Liver (tissue), 8 donors: ENCODE measurements at regions not wholly inside any gene's neighbourhood (a gene's known extent, or its start where the extent isn't known, plus 50 kb on each side); places are given as distances from the start of the nearest gene placed in this dataset.

ENCODE experiments used
- DNase-seq: peaks from one replicate; pipeline ENCODE4 v3.0.0-alpha.2; 2017; ENCODE audit warnings: low spot score
- H3K27ac ChIP-seq, 2 donors: one replicate each; pipeline ENCODE4 v1.7.0; 2013; ENCODE audit warnings: inconsistent platforms in 2 of 2, low read length in 2 of 2, control low read depth in 1 of 2, low read depth in 1 of 2, mild to moderate bottlenecking in 1 of 2
- H3K27me3 ChIP-seq, 4 donors: one replicate each; pipeline versions ENCODE4 v1.6.1 to v1.7.0; 2013; ENCODE audit warnings: low read length in 3 of 4, inconsistent platforms in 1 of 4, mild to moderate bottlenecking in 1 of 4, moderate library complexity in 1 of 4; ENCODE audit not compliant: control insufficient read depth in 4 of 4, insufficient read depth in 4 of 4
- H3K36me3 ChIP-seq, 4 donors: one replicate each; pipeline versions ENCODE4 v1.6.1 to v1.7.0; 2013; ENCODE audit warnings: low read length in 3 of 4, mild to moderate bottlenecking in 3 of 4, low read depth in 1 of 4, moderate library complexity in 1 of 4; ENCODE audit not compliant: control insufficient read depth in 4 of 4, insufficient read depth in 3 of 4
- H3K4me1 ChIP-seq, 4 donors: one replicate each; pipeline versions ENCODE4 v1.6.1 to v1.7.0; 2013; ENCODE audit warnings: low read length in 3 of 4, mild to moderate bottlenecking in 3 of 4, moderate library complexity in 1 of 4; ENCODE audit not compliant: control insufficient read depth in 4 of 4, insufficient read depth in 4 of 4
- H3K4me3 ChIP-seq, 3 donors: one replicate each; pipeline versions ENCODE4 v1.6.1 to v1.7.0; 2013; ENCODE audit warnings: low read length in 3 of 3, control low read depth in 1 of 3, low read depth in 1 of 3, mild to moderate bottlenecking in 1 of 3
- H3K9ac ChIP-seq, 2 donors: one replicate each; pipeline ENCODE4 v1.7.0; 2013; ENCODE audit warnings: low read length in 2 of 2, mild to moderate bottlenecking in 2 of 2, moderate library complexity in 2 of 2, control low read depth in 1 of 2, low read depth in 1 of 2
- H3K9me3 ChIP-seq, 4 donors: one replicate each; pipeline versions ENCODE4 v1.6.1 to v1.7.0; 2013; ENCODE audit warnings: low read length in 3 of 4; ENCODE audit not compliant: control insufficient read depth in 4 of 4
- CTCF ChIP-seq: fragments of 150-350 bp; IDR thresholded peaks from 2 replicates; pipeline ENCODE4 v1.5.1; 2017; ENCODE audit warnings: improper control_type of control experiment, low read depth, low read length; ENCODE audit not compliant: missing input control
- EGR1 ChIP-seq, 2 donors: IDR thresholded peaks; 2 replicates each; pipeline ENCODE4 v1.6.1; 2016 to 2018; ENCODE audit warnings: antibody characterized with exemption in 2 of 2, low read depth in 2 of 2
- FOXA1 ChIP-seq: IDR thresholded peaks from 2 replicates; pipeline ENCODE4 v1.6.1; 2016; ENCODE audit warnings: antibody characterized with exemption
- FOXA2 ChIP-seq: IDR thresholded peaks from 2 replicates; pipeline ENCODE4 v1.6.1; 2016; ENCODE audit warnings: antibody characterized with exemption
- HNF4A ChIP-seq, 2 donors: conservative IDR thresholded peaks; 2 replicates each; pipeline ENCODE4 v1.6.1; 2016; ENCODE audit warnings: antibody characterized with exemption in 2 of 2, mild to moderate bottlenecking in 2 of 2
- HNF4G ChIP-seq: IDR thresholded peaks from 2 replicates; pipeline ENCODE4 v1.6.1; 2016; ENCODE audit warnings: antibody characterized with exemption
- JUND ChIP-seq, 2 donors: IDR thresholded peaks; 2 replicates each; pipeline ENCODE4 v1.6.1; 2016; ENCODE audit warnings: antibody characterized with exemption in 2 of 2
- MAX ChIP-seq: IDR thresholded peaks from 2 replicates; pipeline ENCODE4 v1.6.1; 2016; ENCODE audit warnings: antibody characterized with exemption
- NR2F2 ChIP-seq: IDR thresholded peaks from 2 replicates; pipeline ENCODE4 v1.6.1; 2016; ENCODE audit warnings: antibody characterized with exemption
- RAD21 ChIP-seq, 2 donors: IDR thresholded peaks; 2 replicates each; pipeline ENCODE4 v1.6.1; 2016; ENCODE audit warnings: antibody characterized with exemption in 2 of 2, mild to moderate bottlenecking in 2 of 2
- REST ChIP-seq: IDR thresholded peaks from 2 replicates; pipeline ENCODE4 v1.6.1; 2016; ENCODE audit warnings: antibody characterized with exemption, mild to moderate bottlenecking
- RXRA ChIP-seq, 2 donors: IDR thresholded peaks; 2 replicates each; pipeline ENCODE4 v1.6.1; 2017 to 2018; ENCODE audit warnings: antibody characterized with exemption in 2 of 2, mild to moderate bottlenecking in 1 of 2
- SP1 ChIP-seq: IDR thresholded peaks from 2 replicates; pipeline ENCODE4 v1.6.1; 2018; ENCODE audit warnings: antibody characterized with exemption, mild to moderate bottlenecking
- TAF1 ChIP-seq: conservative IDR thresholded peaks from 2 replicates; pipeline ENCODE4 v1.6.1; 2016; ENCODE audit warnings: antibody characterized with exemption, mild to moderate bottlenecking
- WGBS: extraction: QIAGEN DNeasy Blood & Tissue Kit; methylation state at CpG from one replicate; pipeline ENCODE4 v1.1.7; 2013; 5-methylcytosine and 5-hydroxymethylcytosine counted together
- donor health status: healthy.
- donor health status: healthy.
- donor health status: healthy.
- donor health status: healthy.
- donor health status: healthy.

- TF ChIP-seq REST (no peak), HNF4G (no peak), JUND (IDR thresholded peaks at IDR 0.05) (no peak)
Observed at GRCh38 chr3:88440701-88441100, 290.9 kb downstream of the C3orf38 start (continued).

GRCh38 chr3:88443066-88443465 is 293.3 kb downstream of the C3orf38 start:
- WGBS, result 47% methylated on average over 1 of the region's 1 CpG

GRCh38 chr3:88444251-88444650 is 294.5 kb downstream of the C3orf38 start:
- H3K9ac ChIP-seq, result no peak overlapping the region
- no peak for DNase-seq
- no peaks in the 10 kb centered on the region for H3K9me3 ChIP-seq
- H3K4me1 ChIP-seq, result no peaks in the 10 kb centered on the region
- TF ChIP-seq TAF1 (no peak), CTCF (no peak), JUND (IDR thresholded peaks at IDR 0.05) (no peak), MAX (no peak), FOXA2 (no peak), NR2F2 (no peak), RXRA (IDR thresholded peaks at IDR 0.05) (no peak), RAD21 (IDR thresholded peaks at IDR 0.05) (no peak), FOXA1 (no peak), EGR1 (IDR thresholded peaks at IDR 0.05; ENCODE audit: low read depth in 2 of 2) (no peak), HNF4A (conservative IDR thresholded peaks at IDR 0.05) (no peak), SP1 (no peak)
- no peak overlapping the region for H3K27ac ChIP-seq
- H3K27me3 ChIP-seq, result no peaks in the 10 kb centered on the region
- H3K36me3 ChIP-seq, result no peaks in the 10 kb centered on the region
- 57% methylated on average over 1 of the region's 1 CpG for WGBS
- no peak overlapping the region for H3K4me3 ChIP-seq

More at GRCh38 chr3:88443066-88443465, 293.3 kb downstream of the C3orf38 start:
- Histone ChIP-seq H3K36me3 (no peaks in the 10 kb centered on the region), H3K9ac (no peak overlapping the region), H3K27ac (no peak overlapping the region), H3K9me3 (no peaks in the 10 kb centered on the region), H3K4me3 (no peak overlapping the region), H3K27me3 (no peaks in the 10 kb centered on the region), H3K4me1 (no peaks in the 10 kb centered on the region)
- no peak for DNase-seq
- TF ChIP-seq RXRA (IDR thresholded peaks at IDR 0.05) (no peak), SP1 (no peak), MAX (no peak)
